ENCODE measurements at regions not wholly inside any gene's neighbourhood (a gene's known extent, or its start where the extent isn't known, plus 50 kb on each side); places are given as distances from the start of the nearest gene placed in this dataset.

GRCh38 chr5:57598097-57598496, 115.5 kb upstream of the ACTBL2 start:
- H3K9me3 Mint-ChIP-seq (ENCODE audit: low read depth), result no peaks in the 10 kb centered on the region
- no peak overlapping the region for H3K4me3 Mint-ChIP-seq (ENCODE audit: low read depth)
- H3K27me3 Mint-ChIP-seq, result peaks cover 2% of the 10 kb centered on the region
- no peak overlapping the region for H3K27ac Mint-ChIP-seq
- DNase-seq (ENCODE audit: low spot score, unreplicated experiment), result no peak
- no peak for TF ChIP-seq CTCF (IDR thresholded peaks at IDR 0.05; ENCODE audit: unreplicated experiment)
- H3K36me3 Mint-ChIP-seq (ENCODE audit: insufficient read depth), result no peaks in the 10 kb centered on the region
- H3K4me1 Mint-ChIP-seq (ENCODE audit: low read depth), result peaks cover 12% of the 10 kb centered on the region

DNA sequence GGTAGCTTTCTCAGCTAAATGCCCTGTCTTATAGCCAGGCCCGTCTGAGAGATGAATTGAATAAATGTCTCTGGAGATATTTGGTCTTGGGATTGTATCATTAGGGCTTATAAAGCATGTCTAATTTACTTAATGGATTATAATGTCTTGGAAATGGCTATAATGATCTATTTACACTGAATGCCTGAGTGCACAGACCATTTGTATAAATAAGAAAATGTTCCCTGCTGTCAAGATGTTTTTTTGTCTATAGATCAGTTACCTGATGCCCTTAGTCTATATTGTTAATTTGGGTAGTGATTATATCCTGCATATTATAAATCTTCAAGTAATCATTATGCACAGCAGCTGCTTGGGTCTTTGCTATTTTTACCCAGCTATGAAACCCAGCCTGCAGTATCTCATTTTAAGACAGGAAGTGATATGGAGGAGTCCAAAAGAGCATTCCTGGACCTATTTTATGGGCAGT, 112.9 kb upstream of the ACTBL2 start:
- no peak overlapping the region for H3K4me3 Mint-ChIP-seq (ENCODE audit: low read depth)
- TF ChIP-seq CTCF (IDR thresholded peaks at IDR 0.05; ENCODE audit: unreplicated experiment), result no peak
- DNase-seq (ENCODE audit: low spot score, unreplicated experiment), result no peak
- H3K27me3 Mint-ChIP-seq, result no peaks in the 10 kb centered on the region
- no peaks in the 10 kb centered on the region for H3K9me3 Mint-ChIP-seq (ENCODE audit: low read depth)
- H3K4me1 Mint-ChIP-seq (ENCODE audit: low read depth), result peaks cover 12% of the 10 kb centered on the region
- H3K27ac Mint-ChIP-seq, result no peak overlapping the region
- H3K36me3 Mint-ChIP-seq (ENCODE audit: insufficient read depth), result no peaks in the 10 kb centered on the region

- no peaks in the 10 kb centered on the region for H3K27me3 Mint-ChIP-seq
- no peaks in the 10 kb centered on the region for H3K36me3 Mint-ChIP-seq (ENCODE audit: insufficient read depth)
- peaks cover 12% of the 10 kb centered on the region for H3K4me1 Mint-ChIP-seq (ENCODE audit: low read depth)
- H3K27ac Mint-ChIP-seq, result no peak overlapping the region
- no peak for TF ChIP-seq CTCF (IDR thresholded peaks at IDR 0.05; ENCODE audit: unreplicated experiment)
- DNase-seq (ENCODE audit: low spot score, unreplicated experiment), result no peak
- no peak overlapping the region for H3K4me3 Mint-ChIP-seq (ENCODE audit: low read depth)
- H3K9me3 Mint-ChIP-seq (ENCODE audit: low read depth), result no peaks in the 10 kb centered on the region
These were observed 111.8 kb upstream of the ACTBL2 start for GRCh38 chr5:57594436-57594835.

DNA sequence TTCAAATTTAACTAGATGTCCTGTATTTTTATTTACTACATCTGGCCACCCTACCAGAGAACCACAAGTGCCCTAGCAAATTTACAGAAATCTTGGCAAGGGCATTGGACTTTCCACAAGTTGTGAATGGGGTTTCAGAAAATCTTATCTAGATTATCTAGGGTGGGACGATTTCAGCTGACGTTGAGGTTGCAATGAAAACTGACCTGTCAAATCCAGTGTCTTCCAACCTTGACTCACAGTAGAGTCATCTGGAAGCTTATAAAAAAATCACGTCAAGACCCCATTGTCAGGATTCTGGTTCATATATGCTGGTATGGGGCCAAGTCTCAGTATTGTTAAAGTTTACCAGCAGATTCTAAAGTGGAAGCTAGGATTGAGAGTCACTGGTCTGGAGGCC, 109.6 kb upstream of the ACTBL2 start:
- Mint-ChIP-seq H3K4me1 (ENCODE audit: low read depth) (peaks cover 5% of the 10 kb centered on the region), H3K9me3 (ENCODE audit: low read depth) (peaks cover 3% of the 10 kb centered on the region), H3K27ac (no peak overlapping the region), H3K36me3 (ENCODE audit: insufficient read depth) (no peaks in the 10 kb centered on the region), H3K27me3 (no peaks in the 10 kb centered on the region), H3K4me3 (ENCODE audit: low read depth) (no peak overlapping the region)
- TF ChIP-seq CTCF (IDR thresholded peaks at IDR 0.05; ENCODE audit: unreplicated experiment), result no peak
- DNase-seq (ENCODE audit: low spot score, unreplicated experiment), result no peak

DNA sequence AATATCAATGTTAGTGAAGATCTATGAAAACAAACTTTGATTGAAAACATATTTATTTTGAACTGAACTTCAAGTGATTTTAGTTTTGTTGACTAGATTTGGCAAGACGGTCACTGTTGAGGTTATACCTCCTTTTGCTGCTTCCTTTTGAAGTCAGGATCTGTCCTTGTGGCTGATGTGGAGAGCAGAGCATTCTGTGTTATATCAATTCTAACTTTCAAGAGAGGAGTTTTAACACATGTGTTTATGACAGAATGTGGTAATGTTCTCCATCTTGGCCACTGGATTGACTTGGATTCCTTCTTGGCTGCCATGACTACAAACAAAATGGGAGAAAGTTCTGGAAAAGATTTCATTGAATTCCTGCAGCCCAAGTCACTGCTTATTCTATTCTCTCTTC, 104.0 kb upstream of the ACTBL2 start:
- H3K27me3 Mint-ChIP-seq, result no peaks in the 10 kb centered on the region
- no peaks in the 10 kb centered on the region for H3K4me1 Mint-ChIP-seq (ENCODE audit: low read depth)
- DNase-seq (ENCODE audit: low spot score, unreplicated experiment), result no peak
- no peak overlapping the region for H3K4me3 Mint-ChIP-seq (ENCODE audit: low read depth)
- H3K36me3 Mint-ChIP-seq (ENCODE audit: insufficient read depth), result no peaks in the 10 kb centered on the region
- no peak overlapping the region for H3K27ac Mint-ChIP-seq
- no peak for TF ChIP-seq CTCF (IDR thresholded peaks at IDR 0.05; ENCODE audit: unreplicated experiment)
- peaks cover 3% of the 10 kb centered on the region for H3K9me3 Mint-ChIP-seq (ENCODE audit: low read depth)
